ENCODE measurements at regions not wholly inside any gene's neighbourhood (a gene's known extent, or its start where the extent isn't known, plus 50 kb on each side); places are given as distances from the start of the nearest gene placed in this dataset.

DNA sequence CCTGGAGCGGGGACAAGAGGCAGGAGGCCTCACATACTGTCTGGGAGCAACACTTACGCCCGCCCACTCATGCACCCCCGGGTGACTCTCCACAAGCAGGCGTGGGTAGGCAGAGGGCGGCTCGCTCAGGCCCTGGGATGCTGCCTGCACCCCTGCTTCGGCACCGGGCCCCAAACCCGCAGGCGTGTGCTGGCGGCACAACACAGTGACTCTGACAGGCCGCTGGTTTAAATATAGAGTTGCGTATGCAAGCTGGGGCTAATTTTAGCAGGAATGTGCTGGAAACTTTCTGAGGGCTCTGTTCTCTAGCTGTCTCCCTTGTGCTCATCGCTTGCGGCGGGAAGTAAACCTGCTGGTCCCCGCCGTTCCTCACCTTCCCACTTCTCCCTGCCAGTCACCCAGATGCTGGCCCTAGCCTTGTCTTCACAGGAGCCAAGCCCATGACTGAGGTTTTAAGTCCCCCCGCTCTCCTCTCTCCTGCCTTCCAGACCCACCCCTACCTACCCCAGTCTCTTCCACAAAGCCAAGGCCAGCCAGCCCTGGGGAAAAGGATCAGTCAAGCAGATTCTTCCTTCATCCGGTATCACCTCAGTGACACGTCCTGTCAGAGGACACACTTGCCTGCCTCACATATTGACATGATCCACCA lies 94.5 kb upstream of the FOXP4 start:
- DNase-seq = no peak

DNA sequence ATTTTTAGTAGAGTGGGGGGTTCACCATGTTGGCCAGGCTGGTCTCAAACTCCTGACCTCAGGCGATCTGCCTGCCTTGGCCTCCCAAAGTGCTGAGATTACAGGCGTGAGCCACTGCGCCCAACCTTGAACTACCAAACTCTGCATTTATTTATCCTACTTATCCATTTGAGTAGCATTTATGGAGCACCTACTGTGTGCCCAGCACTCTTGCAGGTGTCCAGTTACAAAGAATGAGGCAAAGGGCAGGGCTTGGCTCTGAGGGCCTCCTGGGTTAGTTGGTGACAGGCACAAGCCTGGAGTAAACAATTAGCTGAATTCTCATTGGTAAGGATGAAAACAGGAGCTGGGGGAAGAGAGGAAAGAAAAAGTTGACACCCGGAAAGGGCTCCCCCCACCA lies 93.4 kb upstream of the FOXP4 start:
- DNase-seq = no peak

DNA sequence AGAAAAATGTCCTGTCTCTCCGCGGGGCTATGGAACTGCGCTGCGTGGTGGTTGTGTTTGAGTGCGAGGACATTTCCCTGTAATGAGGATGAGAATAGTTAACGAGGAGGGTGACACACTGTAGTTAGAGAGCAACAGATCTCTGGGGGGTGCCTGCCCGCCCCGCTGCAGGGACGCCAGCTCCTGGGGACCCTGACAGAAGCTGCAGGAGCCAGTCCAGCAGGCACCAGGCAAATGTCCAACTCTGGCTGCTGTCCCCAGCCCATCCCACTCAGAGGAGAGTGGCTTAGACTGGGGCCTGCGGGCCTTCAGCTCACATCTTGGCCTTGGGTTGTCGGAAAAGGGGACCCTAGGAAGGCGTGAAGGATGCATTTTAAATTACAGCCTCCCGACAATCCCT lies 92.9 kb upstream of the FOXP4 start:
- DNase-seq = no peak

DNA sequence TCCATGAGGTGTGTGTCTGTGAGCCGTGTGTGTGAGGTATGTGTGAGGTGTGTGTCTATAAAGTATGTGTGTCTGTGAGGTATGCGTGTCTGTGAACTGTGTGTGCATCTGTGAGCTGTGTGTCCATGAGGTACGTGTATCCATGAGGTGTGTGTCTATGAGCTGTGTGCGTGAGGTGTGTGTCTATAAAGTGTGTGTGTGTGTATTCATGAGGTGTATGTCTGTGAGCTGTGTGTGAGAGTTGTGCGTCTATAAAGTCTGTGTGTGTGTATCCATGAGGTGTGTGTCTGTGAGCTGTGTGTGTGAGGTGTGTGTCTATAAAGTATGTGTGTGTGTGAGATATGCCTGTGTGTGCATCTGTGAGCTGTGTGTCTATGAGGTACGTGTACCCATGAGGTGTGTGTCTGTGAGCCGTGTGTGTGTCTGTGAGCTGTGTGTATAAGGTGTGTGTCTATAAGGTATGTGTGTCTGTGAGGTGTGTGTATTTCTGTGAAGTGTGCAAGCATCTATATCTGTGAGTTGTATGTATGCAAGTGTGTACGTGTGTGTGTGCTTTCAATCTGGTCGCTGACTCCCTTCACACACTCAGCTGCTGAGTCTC lies 91.9 kb upstream of the FOXP4 start:
- no peak for DNase-seq

DNA sequence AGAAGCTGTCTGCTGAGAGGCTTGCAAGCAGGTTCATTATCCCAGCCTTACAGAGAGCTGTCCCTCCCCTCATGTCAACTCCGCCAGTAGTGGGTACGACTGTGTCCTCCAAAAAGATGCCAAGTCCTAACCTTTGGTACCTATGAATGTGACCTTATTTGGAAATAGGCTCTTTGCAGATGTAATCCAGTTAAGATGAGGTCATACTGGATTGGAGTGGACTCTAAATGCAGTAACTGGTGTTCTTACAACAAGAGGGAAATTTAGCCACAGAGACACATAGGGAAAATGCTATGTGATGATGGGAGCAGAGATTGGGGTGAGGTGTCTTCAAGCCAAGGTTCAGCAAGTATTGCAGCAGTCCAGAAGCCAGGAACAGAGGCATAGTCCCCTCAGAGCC lies 90.8 kb upstream of the FOXP4 start:
- no peak for DNase-seq

DNA sequence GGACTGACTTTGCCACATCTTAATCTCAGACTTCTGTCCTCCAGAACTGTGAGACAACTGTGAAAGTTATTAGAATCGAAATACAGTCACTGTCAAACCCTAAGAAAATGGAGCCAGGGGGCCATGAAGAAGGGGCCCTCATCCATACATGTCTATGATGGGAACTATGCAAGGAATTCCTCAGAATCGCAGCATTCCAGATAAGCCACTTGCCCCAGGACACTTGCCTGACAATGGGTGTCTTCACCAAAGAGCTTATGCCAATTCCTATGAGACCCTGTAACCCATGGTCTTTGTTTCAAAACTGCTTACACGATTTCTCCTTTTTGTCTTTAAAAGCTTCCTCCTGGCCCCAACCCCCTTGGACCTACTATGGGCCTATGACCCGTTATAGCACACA lies 90.4 kb upstream of the FOXP4 start:
- no peak for DNase-seq

DNA sequence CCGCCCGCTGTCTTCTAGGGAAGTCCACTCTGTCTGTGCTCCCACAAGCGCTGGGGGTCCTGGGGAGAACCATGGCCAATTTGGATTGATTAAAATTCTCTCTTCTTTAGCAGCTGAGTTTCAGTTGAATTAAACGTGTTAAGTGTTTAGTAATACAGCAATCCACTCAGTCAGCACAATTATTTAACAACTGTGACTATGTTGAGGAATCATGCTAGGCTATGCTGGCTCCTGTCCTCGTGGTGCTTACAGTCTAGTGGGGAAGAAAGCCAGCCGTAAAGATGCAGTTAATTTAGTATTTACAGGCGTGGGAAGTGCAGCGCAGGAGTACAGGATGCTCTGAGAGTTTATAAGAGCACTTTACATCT lies 88.9 kb upstream of the FOXP4 start:
- no peak for DNase-seq

DNA sequence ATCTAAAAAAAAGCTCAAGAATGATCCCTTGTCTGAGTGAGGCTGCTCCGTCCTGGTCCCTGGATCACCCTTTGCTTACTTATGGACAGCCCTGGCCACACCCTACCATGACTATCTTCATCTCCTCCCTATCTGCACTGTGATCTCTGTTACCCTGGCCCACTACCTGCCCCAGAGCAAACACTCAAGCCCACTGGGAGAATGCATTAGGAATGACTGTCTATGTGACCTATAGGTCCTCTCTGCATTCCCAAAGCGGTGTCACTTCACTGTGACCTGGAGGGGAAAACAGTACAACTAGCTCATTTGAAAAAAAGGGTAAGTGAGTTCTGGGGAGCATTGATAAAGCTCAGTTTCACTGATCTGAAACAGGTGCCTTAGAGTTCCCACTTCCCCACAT lies 86.4 kb upstream of the FOXP4 start:
- no peak for DNase-seq

DNA sequence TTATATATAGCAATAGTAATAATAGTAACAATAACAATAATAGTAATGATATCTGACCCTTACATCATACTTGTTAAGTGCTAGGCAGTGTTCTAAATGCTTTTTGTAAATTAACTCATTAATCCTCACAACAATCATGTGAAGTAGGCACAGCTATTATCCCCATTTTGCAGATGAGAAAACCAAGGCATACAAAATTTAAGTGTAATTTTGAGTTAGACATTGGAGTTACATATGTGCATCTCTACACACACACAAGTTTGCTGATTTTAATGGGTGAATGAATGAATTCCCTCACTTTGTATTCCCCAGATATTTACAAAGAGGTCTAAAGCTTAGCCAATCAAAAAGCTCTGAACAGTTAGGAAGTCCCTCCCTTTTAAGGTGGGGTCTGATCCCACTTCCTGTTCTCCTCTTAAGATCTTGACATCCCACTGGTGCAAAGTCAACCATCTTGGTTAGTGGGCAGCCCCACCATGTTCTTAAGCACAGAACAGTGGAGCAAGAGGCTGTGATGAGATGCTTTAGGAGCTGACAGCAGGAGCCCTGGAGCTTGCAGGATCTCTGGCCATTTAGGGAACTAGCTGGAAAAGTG lies 85.3 kb upstream of the FOXP4 start:
- no peak for DNase-seq

DNA sequence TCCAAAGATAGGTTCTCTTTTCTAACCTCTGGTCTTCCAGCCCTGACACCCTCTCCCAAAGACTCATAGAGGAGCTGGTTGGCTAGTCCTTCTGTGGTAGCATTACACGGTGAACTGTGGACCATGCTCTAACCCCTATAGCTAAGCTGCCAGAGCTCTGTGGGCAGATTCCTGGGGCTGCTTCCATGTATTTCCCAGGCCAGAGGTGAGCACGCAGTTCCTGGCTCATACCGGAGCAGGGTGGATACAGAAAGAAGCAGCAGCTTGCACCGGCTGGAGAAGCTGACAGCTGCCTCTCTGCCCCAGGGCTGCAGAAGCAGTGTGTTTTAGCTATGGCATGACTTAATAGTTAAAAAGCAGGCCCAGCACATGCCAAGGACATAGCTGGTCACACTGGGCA lies 84.1 kb upstream of the FOXP4 start:
- no peak for DNase-seq

DNA sequence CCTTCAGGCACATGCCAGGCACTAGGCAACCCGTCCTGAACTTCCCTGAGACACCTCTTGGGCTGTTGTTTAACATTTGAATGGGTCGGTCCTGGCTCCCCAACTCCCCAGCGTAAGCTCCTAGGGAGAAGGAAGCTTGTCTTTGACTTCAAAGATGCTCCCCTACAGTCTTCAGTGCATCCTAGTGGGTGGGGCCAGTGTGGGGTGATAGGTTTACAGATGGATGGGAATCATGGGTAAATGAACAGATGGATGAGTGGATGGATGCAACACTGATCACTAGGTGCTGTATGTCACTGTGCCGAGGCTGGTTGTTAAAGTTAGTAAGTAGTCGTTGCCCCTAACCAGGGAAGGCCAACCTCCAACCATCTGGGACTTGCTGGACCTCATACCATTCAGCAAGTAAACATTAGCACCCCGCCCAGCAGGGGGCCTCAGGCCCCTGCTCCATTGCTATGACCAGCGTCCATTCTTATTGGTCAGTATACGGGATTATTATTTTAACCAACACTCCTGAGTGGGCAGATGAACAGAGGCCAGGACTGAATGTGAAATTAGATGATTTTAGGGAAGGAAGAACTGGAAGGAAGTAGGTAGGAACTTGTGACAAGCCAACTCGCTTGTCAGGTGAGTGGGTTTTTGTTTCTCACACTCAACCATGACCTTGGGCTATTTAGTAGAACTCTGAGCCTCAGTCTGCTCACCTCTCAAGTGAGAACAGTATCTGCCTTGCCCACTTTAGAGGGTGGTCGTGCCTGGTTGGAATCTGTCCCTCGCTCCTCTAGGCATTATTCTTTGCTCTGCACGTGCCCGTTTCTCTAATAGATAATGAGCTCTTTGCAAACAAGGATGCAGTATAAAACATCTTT lies 82.9 kb upstream of the FOXP4 start:
- no peak for DNase-seq

DNA sequence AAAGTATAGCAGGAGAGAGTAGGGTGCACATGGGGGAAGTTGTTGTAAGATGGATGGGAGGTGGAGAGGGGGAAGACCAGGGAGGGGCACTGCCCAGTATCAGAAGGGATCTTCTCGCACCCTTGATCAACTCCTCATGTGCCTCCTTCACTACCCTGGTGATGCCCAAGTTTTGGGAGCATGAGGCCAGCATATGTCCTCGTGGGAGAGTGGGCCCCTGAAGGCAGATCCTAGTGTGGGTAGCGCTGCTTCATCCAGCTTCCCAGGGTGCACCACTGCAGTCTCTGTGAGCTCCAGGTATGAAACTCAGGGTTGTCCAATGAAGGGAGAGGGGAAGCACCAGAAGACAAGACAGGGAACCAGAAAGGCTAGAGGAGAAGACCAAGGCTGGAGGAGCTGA lies 82.2 kb upstream of the FOXP4 start:
- DNase-seq = no peak

DNA sequence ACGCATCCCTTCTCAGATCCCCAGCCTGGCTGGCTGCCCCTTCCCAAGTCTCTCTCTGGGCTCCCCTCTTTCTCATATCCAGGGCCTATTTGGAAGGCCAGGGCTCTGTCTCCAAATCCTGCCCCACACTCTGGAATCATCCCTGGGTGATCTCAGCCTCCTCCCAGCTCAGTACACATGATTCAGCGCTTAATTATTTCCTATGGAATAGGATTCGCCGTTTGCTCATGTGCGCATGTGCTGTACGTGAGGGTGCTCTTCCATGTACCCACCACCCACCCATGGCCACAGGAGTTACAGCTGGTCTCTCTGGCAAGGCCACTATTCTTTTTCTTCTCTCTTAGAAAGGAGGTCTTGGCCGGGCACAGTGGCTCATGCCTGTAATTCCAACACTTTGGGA lies 81.7 kb upstream of the FOXP4 start:
- DNase-seq = no peak

DNA sequence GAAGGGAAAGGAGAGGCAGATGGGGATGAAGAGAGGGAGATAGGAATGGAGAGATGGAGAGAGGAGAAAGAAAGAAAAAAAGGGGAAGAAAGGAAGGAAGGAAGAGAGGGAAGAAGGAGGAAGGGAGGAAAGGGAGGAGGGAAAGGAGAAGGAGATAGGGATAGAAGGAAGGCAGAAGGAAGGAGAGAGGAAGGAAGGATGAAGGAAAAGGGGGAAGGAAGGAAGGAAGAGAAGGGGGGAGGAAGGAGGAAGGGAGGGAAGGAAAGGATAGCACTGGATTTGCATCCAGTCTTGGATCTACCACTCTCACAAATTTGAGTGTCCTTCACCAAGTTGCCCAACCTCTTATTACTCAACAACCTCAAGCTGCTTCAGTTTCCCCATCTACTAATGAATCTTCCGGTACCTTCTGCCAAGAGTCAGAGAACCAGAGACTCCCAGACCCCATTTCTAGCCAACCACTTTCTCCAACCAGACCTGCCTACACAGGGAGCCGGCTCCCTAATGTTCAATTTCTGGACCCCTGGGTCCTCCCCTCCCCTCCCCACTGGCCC lies 79.7 kb upstream of the FOXP4 start:
- DNase-seq = no peak

DNA sequence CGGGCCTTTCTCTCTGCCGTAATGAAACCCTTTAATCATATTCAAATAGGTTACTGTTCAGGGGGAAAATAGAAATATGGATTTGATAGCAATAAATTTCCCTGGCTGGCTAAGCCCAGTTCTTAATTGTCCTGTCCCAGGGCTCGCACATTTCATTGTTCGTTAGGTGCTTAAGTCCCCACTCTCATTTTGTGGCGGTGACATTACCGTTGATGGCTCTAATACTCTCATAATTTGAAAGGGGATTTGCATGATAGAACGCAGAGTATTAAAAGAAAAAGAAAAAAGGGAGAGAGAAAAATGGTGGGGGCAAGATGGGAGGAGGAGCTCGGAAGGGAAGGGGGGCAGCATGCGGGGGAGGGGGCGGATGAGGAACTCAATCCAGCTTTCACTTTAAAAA lies 79.1 kb upstream of the FOXP4 start:
- DNase-seq = peak; percentile 16

DNA sequence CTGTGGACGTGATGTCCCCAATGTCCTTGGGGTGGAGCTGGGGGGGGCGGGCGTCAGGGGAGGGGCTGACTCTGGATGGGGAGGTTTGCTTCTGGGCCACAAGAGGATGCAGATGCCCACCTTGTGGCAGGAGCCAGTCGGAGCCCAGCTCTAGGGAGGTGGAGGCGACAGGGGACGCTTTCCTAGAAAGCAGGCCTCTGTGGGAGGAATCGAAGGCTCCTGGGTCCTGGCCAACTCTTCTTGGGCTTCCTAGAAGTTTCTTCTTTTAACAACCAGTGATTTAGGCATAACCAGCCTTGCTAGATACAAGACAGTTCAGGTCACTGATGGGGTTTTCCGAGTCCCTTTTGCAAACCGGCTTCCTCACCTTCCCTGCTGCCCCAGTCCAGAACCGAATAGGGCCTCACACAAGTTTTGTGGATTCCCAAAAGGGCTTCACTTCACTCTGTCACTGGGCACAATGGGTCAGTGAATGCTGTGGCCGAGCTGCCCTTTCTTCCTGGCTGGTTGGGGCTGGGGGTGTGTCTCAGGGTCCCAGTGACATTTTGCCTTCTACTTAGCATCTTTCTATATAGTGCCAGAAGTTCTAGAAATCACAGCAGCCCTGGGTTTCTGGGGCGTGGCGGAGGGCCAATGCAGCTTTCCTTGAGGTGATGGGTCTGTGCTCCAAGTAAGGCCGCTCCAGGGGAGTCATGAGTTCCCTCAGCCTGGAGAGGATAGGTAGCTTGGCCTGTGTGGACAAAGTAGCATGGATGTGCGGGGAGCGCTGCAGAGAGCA lies 78.4 kb upstream of the FOXP4 start:
- no peak for DNase-seq

DNA sequence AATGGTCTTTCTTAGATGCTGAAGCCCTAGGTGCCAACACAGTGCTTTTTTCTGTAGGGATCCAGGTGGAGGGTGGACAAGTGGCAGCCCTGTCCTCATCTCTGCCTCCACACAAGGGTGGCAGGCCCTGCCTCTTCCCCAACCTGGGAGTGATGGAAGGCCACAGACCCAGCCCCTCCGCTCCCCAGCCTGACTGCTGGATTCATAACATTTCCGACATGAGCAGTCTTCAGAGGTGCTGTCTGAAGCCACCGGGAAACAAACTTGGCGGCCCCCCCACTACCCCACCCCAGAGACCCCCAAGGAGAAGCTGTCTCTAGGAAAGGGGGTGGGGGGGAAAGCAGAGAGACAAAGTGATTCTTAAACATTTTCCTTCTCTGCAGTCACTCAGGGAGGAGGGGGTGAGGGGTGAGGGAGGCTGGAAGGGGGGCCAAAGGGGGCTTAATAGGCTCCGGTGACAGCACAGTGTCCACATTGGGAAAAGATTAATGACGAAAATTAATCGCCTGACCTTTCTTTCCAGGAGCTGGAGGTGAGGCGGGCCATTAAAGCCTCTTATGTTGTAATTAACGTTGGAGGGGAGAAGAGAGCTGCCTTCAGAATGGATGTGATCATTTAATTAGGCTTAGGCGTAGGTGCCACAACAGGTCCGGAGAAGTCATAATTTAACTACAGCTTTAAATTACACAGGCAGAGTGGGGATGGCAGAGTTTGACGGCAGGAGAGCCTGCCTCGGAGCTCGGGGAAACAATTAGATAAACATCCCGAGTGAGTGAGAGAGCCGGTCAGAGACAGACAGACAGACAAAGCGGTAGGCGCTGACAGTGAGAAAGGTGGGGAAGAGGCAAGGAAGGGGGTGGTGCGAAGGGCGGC lies 76.8 kb upstream of the FOXP4 start:
- DNase-seq = no peak

DNA sequence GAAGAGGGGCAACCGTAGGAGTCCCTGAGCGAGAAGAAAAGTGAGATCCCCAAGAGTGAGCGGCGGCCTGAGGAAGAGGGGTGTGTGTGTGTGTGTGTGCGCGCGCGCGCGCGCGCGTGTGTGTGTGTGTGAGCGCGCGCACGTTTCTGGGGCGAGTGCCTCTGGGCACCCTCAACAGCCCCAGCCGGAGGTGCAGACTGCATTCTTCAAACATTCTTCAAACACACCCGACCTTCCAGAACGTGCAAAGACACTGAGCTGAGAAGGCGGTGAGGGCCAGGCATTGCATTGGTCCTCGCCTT lies 76.2 kb upstream of the FOXP4 start:
- DNase-seq = no peak

DNA sequence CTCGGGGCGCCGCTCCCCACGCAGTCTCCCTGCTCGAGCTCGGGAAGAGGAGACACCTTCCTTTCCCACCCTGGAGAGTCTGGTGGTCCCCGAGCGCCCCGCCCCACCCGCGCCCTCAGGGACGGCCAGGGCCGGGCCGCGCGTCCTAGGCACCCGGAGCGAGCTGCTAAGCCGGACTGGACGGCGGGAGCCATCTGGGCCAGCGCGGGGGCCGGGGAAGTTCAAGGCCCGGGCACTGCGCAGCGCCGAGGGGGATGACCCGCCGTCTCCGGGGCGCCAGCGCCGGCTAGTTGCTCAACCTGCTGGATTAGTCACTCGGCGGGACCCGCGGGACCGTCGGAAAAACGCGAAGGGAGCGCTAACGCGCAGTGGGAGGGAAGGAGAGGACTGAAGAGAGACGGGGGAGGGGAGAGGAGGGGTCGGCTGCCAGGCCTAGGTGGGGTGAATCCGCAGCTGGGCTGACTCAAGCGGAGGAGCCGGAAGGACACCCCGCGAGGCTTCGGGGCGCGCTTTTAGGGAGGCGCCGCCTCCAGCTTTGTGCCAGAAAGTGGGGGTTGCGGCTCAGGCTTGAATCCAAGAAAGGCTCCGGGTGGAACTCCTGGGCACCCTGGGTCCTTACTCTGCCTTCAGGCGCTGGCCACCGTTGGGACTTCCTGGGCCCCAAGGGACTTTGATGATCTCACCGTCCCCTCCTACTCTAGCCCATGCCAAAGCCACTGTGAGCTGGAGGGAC lies 75.7 kb upstream of the FOXP4 start:
- DNase-seq = no peak

DNA sequence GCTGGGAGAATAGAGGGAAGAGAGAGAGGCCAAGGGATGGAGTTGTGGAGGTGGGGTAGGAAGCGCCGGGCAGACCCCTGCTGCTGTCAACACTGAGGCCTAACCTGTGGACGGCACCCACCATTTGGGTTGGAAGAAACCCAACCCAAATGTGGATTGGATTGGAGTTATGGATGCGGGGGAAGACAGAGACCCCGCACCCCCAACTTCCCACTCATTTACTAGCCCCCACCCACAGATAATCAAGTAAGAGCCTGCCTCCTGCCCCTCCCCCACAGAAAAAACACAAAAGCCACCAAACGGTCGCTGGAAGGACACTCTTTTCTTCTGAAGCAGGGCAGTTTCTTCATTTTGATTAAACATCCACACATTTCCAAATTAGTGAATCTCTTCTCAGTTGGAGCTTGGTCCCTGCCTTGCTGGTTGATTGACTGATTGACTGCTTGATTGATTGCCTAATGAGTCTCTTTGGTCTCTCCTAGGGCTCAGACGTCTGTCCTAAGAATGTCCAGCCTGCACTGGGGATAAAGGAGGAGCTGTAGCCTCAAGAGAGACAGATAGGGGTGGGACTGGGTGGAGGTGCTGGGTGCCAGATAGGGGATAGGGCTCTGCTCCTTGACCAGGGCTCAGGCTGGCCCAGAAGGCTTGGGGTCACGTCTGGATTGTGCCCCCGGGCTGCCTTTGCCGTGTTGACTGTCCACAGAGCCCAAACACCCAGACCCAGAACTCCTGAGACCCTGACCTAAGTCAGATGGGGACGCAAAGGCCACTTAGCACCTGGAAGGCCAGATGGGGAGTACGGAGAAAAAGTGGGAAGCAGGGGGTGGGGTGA lies 74.9 kb upstream of the FOXP4 start:
- DNase-seq = no peak

Data from NCI-H1436 (cell line).